GM06990 (cell line): ENCODE measurements at regions not wholly inside any gene's neighbourhood (a gene's known extent, or its start where the extent isn't known, plus 50 kb on each side); places are given as distances from the start of the nearest gene placed in this dataset.

Source experiments
- DNase-seq: peaks from one replicate; pipeline ENCODE4 v3.0.0-alpha.2; 2011; ENCODE audit not compliant: insufficient read length; ENCODE audit errors: extremely low read depth
- H3K27me3 ChIP-seq: replicated peaks from 2 replicates; pipeline ENCODE4 v1.6.0; 2011; ENCODE audit warnings: low read length; ENCODE audit not compliant: control insufficient read depth, insufficient read depth
- H3K36me3 ChIP-seq: 2 replicates; pipeline ENCODE4 v1.5.1; 2011; ENCODE audit warnings: low read length; ENCODE audit not compliant: control insufficient read depth, insufficient read depth
- H3K4me3 ChIP-seq: replicated peaks from 2 replicates; pipeline ENCODE4 v1.5.1; 2011; ENCODE audit warnings: low read depth, mild to moderate bottlenecking, control low read depth, low read length
- TF ChIP-seq, protein P1 (sequence below): IDR thresholded peaks from 2 replicates; pipeline ENCODE4 v1.5.1; 2011; ENCODE audit warnings: low read length, control low read depth, mild to moderate bottlenecking, inconsistent platforms; ENCODE audit not compliant: insufficient read depth, poor library complexity, severe bottlenecking

DNA sequence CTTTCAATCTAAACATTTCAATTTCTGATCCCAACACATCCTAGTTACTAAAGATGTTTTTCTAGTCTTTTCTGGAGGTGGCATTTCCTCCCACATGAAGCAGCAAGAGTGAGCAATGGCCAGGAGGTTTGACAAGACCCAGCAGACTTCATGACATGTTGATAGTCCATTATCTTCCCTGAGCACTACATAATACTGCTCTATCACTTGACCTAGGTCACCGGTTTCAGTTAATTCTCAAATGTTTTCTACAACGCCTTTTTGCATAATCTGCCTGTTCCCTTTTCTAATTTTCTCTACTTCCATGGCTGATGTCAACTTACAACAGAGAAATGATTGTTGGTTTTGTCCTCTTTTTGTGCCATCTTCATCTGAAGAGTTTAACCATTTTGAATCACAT lies 62.0 kb upstream of the GPRIN3 start:
- TF ChIP-seq, protein P1, sequence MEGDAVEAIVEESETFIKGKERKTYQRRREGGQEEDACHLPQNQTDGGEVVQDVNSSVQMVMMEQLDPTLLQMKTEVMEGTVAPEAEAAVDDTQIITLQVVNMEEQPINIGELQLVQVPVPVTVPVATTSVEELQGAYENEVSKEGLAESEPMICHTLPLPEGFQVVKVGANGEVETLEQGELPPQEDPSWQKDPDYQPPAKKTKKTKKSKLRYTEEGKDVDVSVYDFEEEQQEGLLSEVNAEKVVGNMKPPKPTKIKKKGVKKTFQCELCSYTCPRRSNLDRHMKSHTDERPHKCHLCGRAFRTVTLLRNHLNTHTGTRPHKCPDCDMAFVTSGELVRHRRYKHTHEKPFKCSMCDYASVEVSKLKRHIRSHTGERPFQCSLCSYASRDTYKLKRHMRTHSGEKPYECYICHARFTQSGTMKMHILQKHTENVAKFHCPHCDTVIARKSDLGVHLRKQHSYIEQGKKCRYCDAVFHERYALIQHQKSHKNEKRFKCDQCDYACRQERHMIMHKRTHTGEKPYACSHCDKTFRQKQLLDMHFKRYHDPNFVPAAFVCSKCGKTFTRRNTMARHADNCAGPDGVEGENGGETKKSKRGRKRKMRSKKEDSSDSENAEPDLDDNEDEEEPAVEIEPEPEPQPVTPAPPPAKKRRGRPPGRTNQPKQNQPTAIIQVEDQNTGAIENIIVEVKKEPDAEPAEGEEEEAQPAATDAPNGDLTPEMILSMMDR, result no peak

DNA sequence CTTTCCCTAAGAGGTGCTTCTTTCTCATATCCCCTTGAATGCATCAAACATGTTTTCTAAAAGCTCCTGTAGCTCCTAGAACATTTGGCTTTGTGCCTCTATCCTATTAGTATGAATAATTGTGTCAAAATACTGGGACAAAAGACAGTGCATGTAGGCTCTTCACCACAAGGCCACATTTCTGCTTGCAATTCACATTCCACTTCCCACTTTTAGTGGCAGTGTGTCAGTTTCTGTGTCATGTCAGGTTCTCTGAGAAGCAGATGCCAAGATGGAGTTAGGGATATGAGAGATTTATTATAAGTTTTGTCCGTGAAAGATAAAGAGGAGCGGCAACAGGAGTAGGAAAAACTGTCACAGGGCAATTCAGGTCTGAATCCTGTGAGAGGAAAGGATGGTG lies 61.3 kb upstream of the GPRIN3 start:
- H3K36me3 ChIP-seq, result no peaks in the 10 kb centered on the region
- DNase-seq, result no peak
- TF ChIP-seq, protein P1, result no peak

More for the DNA sequence above, 62.0 kb upstream of the GPRIN3 start:
- no peaks in the 10 kb centered on the region; the same call in 1 of the 2 replicates for H3K27me3 ChIP-seq
- H3K36me3 ChIP-seq, result no peaks in the 10 kb centered on the region
- no peak for DNase-seq
- H3K4me3 ChIP-seq, result no peak overlapping the region

DNA sequence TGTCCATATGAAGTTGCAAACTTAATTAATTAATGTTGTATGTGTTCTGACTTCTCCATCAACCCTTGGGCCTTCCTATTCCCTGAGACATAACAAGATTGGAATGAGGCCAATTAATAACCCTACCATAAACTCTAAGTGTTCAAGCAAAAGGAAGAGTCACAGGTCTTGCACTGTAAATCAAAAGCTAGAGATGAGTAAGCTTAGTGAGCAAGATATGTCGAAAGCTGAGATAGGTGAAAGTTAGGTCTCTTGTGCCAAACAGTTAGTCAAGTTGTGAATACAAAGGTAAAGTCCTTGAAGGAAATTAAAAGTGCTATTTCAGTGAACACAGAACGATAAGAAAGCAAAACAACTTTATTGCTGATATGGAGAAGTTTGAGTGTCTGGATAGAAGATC lies 58.2 kb upstream of the GPRIN3 start:
- Histone ChIP-seq H3K36me3 (no peaks in the 10 kb centered on the region), H3K4me3 (no peak overlapping the region), H3K27me3 (no peaks in the 10 kb centered on the region)
- TF ChIP-seq, protein P1, result no peak
- no peak for DNase-seq

More for the DNA sequence above, 61.3 kb upstream of the GPRIN3 start:
- Histone ChIP-seq H3K27me3 (no peaks in the 10 kb centered on the region; the same call in 1 of the 2 replicates), H3K4me3 (no peak overlapping the region)

DNA sequence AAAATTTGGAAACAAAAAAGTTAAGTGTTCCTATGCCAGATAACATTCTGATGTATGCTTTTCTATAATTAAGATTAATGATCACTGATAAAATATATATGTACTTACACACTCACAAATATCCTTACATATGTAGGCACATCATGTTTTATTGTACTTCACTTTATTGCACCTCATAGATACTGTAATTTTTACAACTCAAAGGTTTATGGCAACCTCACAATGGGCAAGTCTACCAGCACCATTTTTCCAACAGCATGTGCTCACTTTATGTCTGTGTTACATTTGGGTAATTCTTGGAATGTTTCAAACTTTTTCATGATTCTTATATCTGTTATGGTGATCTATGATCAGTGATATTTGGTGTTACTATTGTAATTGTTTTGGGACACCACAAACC lies 57.8 kb upstream of the GPRIN3 start:
- no peak for DNase-seq
- H3K36me3 ChIP-seq, result no peaks in the 10 kb centered on the region
- no peak overlapping the region for H3K4me3 ChIP-seq
- TF ChIP-seq, protein P1, result no peak
- H3K27me3 ChIP-seq, result no peaks in the 10 kb centered on the region

DNA sequence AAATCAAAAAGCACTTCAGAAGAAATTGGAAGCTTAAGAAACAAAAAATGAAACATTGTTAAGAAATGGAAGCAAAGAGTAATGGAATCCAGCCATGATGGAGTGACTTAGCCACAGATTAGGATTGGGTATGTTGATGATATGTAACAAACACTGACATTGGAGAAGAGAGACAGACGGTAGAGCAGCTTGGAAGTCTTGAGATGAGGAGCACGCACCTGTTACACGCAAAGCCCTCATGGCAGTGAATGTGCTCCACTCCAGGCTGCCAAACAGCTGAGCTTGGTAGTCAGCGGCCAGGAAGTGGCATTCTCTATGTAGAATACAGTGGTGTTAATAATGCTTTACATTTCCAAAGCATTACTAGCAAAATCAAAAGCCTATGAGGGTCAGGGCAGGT lies 56.9 kb upstream of the GPRIN3 start:
- no peak overlapping the region for H3K4me3 ChIP-seq
- TF ChIP-seq, protein P1, result no peak
- DNase-seq, result no peak
- no peaks in the 10 kb centered on the region for H3K27me3 ChIP-seq
- no peaks in the 10 kb centered on the region for H3K36me3 ChIP-seq

DNA sequence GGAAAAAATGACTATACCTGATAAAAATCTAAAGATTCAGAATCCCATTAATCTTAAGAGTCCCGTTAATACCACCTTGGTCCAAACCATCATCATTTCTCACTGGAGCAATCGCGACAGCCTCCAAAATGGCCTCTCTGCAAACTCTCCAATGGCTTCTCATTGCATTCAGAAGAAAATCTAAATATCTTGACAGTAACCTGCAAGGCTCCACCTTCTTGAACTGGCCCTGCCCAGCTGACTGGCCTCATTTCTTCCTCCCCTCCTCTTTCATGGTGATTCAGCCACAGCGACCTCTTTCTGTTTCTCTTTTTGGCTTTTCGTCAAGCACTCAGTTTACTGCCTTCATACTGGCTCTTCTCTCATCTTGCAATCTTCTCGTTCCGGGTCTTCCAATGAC lies 56.2 kb upstream of the GPRIN3 start:
- Histone ChIP-seq H3K27me3 (no peaks in the 10 kb centered on the region), H3K4me3 (no peak overlapping the region), H3K36me3 (no peaks in the 10 kb centered on the region)
- TF ChIP-seq, protein P1, result no peak
- DNase-seq, result no peak
